ENCODE measurements at regions not wholly inside any gene's neighbourhood (a gene's known extent, or its start where the extent isn't known, plus 50 kb on each side); places are given as distances from the start of the nearest gene placed in this dataset.

DNA sequence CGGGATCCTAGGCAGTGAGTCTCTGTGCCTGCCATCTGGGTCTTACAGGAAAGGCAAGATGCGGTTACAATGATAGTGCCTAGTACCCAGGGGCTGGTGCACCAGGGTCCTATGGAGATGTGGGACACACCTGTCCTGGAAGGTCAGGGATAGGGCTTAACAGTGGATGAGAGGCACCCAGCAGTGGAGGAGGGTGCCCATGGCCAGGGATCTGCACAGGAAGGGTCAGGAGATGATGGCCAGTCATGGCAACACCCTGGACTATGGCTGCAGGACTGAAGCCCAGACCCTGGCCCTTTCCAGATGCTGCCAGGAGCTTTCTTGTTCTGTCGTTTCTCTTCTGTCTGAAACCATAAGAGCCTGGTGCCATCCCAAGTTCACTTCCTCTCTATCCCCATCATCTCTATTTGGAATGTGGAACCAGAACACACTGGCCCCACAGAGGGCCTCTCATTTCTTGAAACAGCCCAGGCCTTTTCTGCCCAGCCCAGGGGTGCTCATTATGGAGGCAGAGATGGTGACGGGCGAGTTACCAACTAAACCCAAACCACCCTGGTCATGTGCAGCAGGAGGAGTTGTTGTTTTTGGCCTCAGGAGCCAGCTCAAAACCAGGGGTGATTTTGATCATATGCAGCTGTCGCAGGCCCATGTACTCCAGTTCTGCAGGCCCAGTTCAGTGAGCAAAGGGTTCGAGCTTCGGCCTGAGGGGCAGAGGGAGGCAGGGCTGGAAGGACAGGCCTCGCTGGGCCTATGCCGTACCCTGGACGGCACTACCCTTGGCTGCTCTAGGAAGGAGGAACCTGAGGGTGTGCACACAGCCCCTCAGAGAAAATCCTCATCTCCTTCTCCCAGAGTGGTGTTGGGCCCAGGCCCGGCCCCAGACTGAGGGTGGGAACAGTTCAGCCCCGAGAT is 52.6 kb upstream of the GDF10 start:
- TF ChIP-seq, protein P1, sequence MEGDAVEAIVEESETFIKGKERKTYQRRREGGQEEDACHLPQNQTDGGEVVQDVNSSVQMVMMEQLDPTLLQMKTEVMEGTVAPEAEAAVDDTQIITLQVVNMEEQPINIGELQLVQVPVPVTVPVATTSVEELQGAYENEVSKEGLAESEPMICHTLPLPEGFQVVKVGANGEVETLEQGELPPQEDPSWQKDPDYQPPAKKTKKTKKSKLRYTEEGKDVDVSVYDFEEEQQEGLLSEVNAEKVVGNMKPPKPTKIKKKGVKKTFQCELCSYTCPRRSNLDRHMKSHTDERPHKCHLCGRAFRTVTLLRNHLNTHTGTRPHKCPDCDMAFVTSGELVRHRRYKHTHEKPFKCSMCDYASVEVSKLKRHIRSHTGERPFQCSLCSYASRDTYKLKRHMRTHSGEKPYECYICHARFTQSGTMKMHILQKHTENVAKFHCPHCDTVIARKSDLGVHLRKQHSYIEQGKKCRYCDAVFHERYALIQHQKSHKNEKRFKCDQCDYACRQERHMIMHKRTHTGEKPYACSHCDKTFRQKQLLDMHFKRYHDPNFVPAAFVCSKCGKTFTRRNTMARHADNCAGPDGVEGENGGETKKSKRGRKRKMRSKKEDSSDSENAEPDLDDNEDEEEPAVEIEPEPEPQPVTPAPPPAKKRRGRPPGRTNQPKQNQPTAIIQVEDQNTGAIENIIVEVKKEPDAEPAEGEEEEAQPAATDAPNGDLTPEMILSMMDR (IDR thresholded peaks at IDR 0.05): no peak
- TF ChIP-seq POLR2A (IDR thresholded peaks at IDR 0.05): no peak
